B cell (primary cell): ENCODE measurements at regions not wholly inside any gene's neighbourhood (a gene's known extent, or its start where the extent isn't known, plus 50 kb on each side); places are given as distances from the start of the nearest gene placed in this dataset.

Source experiments
- CTCF ChIP-seq: fragments of 200-600 bp; IDR thresholded peaks from one replicate; pipeline ENCODE4 v1.8.0; 2022; ENCODE audit warnings: antibody characterized with exemption, mild to moderate bottlenecking
- EZH2 ChIP-seq: IDR thresholded peaks from 2 replicates; pipeline ENCODE4 v1.6.1; 2012; ENCODE audit warnings: borderline replicate concordance, low read depth, mild to moderate bottlenecking, moderate library complexity, low read length; ENCODE audit not compliant: insufficient read depth, poor library complexity, severe bottlenecking

DNA sequence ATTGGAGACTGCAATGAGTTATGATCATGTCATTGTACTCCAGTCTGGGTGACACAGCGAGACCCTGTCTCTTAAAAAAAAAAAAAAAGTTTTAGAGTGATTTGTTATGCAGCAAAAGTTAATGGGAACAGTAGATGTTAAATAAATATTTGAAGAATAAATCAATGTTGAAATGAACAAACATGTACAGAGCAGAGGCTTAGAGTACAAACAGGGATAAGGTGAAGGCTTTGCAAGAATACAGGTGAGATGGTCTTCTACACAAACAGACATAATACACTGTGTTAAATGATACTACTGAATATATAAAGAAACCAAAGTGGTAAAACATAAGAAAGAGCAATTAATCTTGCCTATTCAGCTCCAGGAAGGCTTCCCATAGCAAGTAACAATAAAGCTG, 265.4 kb downstream of the CNTN3 start:
- TF ChIP-seq CTCF, result no peak
- no peak for TF ChIP-seq EZH2
